PFSK-1 (cell line): ENCODE measurements at regions not wholly inside any gene's neighbourhood (a gene's known extent, or its start where the extent isn't known, plus 50 kb on each side); places are given as distances from the start of the nearest gene placed in this dataset.

ENCODE experiments used
- FOXP2 ChIP-seq: optimal IDR thresholded peaks from 2 replicates; pipeline ENCODE3; 2011; ENCODE audit warnings: borderline replicate concordance, control low read depth, inconsistent platforms; ENCODE audit not compliant: insufficient read depth; ENCODE audit errors: extremely low read length, extremely low read depth
- SIN3A ChIP-seq: IDR thresholded peaks from 2 replicates; pipeline ENCODE4 v1.6.1; 2012; ENCODE audit warnings: mild to moderate bottlenecking, low read length, moderate library complexity, borderline replicate concordance; ENCODE audit not compliant: insufficient read depth
- TAF1 ChIP-seq: IDR thresholded peaks from 2 replicates; pipeline ENCODE4 v1.6.1; 2012; ENCODE audit warnings: low read length, control low read depth, borderline replicate concordance; ENCODE audit not compliant: insufficient read depth
- TF ChIP-seq, protein P1 (sequence below), 2 experiments: IDR thresholded peaks; 2 replicates each; pipeline versions ENCODE4 v1.6.1 to v1.8.0; 2011 to 2012; ENCODE audit warnings: low read depth in 2 of 2, low read length in 2 of 2, control low read depth in 1 of 2, inconsistent platforms in 1 of 2, mild to moderate bottlenecking in 1 of 2, moderate library complexity in 1 of 2; ENCODE audit not compliant: insufficient read depth in 1 of 2

DNA sequence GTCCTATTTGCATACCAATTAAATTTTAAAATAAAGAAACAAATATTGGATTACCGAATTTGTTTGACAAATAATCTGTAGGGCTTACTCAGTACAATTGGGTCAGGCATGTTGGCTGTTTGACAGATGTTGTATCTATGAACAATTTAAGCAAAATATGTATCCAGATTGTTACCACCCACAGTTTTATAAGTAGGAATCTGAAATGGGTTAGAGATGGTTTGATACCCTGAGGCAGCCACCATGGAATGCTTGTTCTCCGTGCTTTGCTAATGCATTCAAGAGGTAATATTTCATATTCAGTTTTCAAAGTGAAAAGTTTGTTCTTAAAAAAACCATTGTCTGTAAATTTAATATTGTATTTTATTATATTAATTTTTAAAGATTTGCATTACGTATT lies 285.1 kb upstream of the ARRDC3 start:
- TF ChIP-seq, protein P1, sequence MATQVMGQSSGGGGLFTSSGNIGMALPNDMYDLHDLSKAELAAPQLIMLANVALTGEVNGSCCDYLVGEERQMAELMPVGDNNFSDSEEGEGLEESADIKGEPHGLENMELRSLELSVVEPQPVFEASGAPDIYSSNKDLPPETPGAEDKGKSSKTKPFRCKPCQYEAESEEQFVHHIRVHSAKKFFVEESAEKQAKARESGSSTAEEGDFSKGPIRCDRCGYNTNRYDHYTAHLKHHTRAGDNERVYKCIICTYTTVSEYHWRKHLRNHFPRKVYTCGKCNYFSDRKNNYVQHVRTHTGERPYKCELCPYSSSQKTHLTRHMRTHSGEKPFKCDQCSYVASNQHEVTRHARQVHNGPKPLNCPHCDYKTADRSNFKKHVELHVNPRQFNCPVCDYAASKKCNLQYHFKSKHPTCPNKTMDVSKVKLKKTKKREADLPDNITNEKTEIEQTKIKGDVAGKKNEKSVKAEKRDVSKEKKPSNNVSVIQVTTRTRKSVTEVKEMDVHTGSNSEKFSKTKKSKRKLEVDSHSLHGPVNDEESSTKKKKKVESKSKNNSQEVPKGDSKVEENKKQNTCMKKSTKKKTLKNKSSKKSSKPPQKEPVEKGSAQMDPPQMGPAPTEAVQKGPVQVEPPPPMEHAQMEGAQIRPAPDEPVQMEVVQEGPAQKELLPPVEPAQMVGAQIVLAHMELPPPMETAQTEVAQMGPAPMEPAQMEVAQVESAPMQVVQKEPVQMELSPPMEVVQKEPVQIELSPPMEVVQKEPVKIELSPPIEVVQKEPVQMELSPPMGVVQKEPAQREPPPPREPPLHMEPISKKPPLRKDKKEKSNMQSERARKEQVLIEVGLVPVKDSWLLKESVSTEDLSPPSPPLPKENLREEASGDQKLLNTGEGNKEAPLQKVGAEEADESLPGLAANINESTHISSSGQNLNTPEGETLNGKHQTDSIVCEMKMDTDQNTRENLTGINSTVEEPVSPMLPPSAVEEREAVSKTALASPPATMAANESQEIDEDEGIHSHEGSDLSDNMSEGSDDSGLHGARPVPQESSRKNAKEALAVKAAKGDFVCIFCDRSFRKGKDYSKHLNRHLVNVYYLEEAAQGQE (IDR thresholded peaks at IDR 0.05; ENCODE audit: insufficient read depth in 1 of 2, low read depth in 2 of 2, low read length in 2 of 2), result no peak
- TF ChIP-seq TAF1 (no peak), SIN3A (no peak), FOXP2 (no peak)
